COLO829 (cell line): ENCODE measurements at regions not wholly inside any gene's neighbourhood (a gene's known extent, or its start where the extent isn't known, plus 50 kb on each side); places are given as distances from the start of the nearest gene placed in this dataset.
A peak's percentile ranks its signal among the peaks of the same experiment; 100 is the strongest.

Experiments
- DNase-seq: peaks from one replicate; pipeline ENCODE4 v3.0.0; 2012; ENCODE audit warnings: low spot score

GRCh38 chr12:58583940-58584339 is 336.4 kb downstream of the LRIG3 start:
- DNase-seq, result peak; percentile 21

- DNase-seq, result no peak
Observed at GRCh38 chr12:58584880-58585279, 335.4 kb downstream of the LRIG3 start.

GRCh38 chr12:58586762-58587161 is 333.5 kb downstream of the LRIG3 start:
- no peak for DNase-seq

GRCh38 chr12:58588770-58589169 is 331.5 kb downstream of the LRIG3 start:
- DNase-seq, result no peak

- no peak for DNase-seq
Observed at GRCh38 chr12:58592475-58593207, 327.7 kb downstream of the LRIG3 start.

GRCh38 chr12:58593557-58594304 is 326.6 kb downstream of the LRIG3 start:
- no peak for DNase-seq

- no peak for DNase-seq
Observed at GRCh38 chr12:58596381-58596780, 323.9 kb downstream of the LRIG3 start.

GRCh38 chr12:58601529-58601928 is 318.8 kb downstream of the LRIG3 start:
- DNase-seq, result no peak

GRCh38 chr12:58602179-58602578 is 318.1 kb downstream of the LRIG3 start:
- no peak for DNase-seq

GRCh38 chr12:58602736-58603135 is 317.6 kb downstream of the LRIG3 start:
- no peak for DNase-seq

- DNase-seq, result no peak
Observed at GRCh38 chr12:58607805-58608204, 312.5 kb downstream of the LRIG3 start.

- DNase-seq, result no peak
Observed at GRCh38 chr12:58608711-58609110, 311.6 kb downstream of the LRIG3 start.

GRCh38 chr12:58615047-58615446 is 305.3 kb downstream of the LRIG3 start:
- DNase-seq, result no peak

- no peak for DNase-seq
Observed at GRCh38 chr12:58615576-58615975, 304.7 kb downstream of the LRIG3 start.

- no peak for DNase-seq
Observed at GRCh38 chr12:58616618-58617017, 303.7 kb downstream of the LRIG3 start.

- no peak for DNase-seq
Observed at GRCh38 chr12:58621126-58621525, 299.2 kb downstream of the LRIG3 start.

GRCh38 chr12:58629376-58629775 is 290.9 kb downstream of the LRIG3 start:
- DNase-seq, result no peak

- DNase-seq, result no peak
Observed at GRCh38 chr12:58633479-58633878, 286.8 kb downstream of the LRIG3 start.

GRCh38 chr12:58639318-58639934 is 280.9 kb downstream of the LRIG3 start:
- DNase-seq, result no peak

- DNase-seq, result no peak
Observed at GRCh38 chr12:58640314-58640713, 280.0 kb downstream of the LRIG3 start.

GRCh38 chr12:58645946-58646345 is 274.4 kb downstream of the LRIG3 start:
- no peak for DNase-seq

GRCh38 chr12:58647495-58647894 is 272.8 kb downstream of the LRIG3 start:
- no peak for DNase-seq

- DNase-seq, result no peak
Observed at GRCh38 chr12:58648176-58648575, 272.1 kb downstream of the LRIG3 start.
